ENCODE measurements at regions not wholly inside any gene's neighbourhood (a gene's known extent, or its start where the extent isn't known, plus 50 kb on each side); places are given as distances from the start of the nearest gene placed in this dataset.
"Not testable (repeated sequence)": the region's sequence is repeated elsewhere in the genome, so short reads cannot be mapped to it uniquely, and the experiment has no call there.

DNA sequence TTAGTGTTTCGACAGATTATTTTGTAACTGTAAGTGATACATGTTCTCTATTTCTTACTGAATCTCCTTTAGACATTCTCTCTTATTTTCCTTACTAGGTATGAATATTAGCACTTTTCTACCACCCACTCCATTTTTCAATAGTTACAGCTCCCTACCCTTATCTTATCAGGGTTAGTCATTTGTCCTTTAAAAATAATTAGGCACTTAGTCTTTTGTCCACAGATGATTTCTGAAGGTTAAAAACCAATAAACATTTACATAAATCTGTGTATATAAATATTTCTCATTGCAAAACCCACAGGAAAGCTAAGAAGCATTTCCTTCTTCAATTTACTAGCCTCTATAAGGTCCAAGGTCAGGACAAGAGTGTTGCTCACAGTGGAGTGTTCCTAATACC is 624.1 kb upstream of the MIR17HG start:
- H3K27ac ChIP-seq (ENCODE audit: low read depth in 1 of 2, low read length in 1 of 2), result no peak overlapping the region
- WGBS, result 89% methylated on average over 1 of the region's 1 CpG
- no peaks in the 10 kb centered on the region for H3K9me3 ChIP-seq (ENCODE audit: control insufficient read depth in 2 of 2, insufficient read depth in 1 of 2, low read length in 1 of 2)
- no peaks in the 10 kb centered on the region for H3K27me3 ChIP-seq (ENCODE audit: control insufficient read depth in 2 of 2, insufficient read depth in 1 of 2, low read length in 1 of 2)
- no peaks in the 10 kb centered on the region for H3K4me1 ChIP-seq (ENCODE audit: control insufficient read depth in 2 of 2, insufficient read depth in 2 of 2, low read length in 2 of 2)
- no peaks in the 10 kb centered on the region for H3K36me3 ChIP-seq (ENCODE audit: control insufficient read depth in 2 of 2, insufficient read depth in 2 of 2, low read length in 1 of 2)
- DNase-seq (ENCODE audit: low read depth in 6 of 9, low spot score in 9 of 9), result no peak
- no peak overlapping the region for H3K4me3 ChIP-seq (ENCODE audit: low read length in 2 of 2)

DNA sequence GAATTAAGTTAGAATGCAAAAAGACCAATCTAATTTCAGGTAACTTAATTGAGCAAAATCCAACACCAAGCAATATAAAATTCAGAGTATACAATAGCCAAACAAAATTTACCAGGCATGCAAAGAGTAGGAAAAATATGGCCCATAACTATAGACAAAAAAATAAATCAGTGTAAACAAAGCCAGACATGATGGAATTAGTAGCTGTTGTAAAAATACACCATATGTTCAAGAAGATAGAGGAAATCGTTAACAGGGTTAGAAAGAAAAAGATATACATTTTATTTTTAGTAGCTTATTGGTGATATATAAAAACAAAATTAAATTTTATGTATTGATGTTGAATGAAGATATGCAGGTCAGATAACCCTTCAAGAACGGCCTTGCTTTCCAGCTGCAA is 621.1 kb upstream of the MIR17HG start:
- Histone ChIP-seq H3K4me3 (ENCODE audit: low read length in 2 of 2) (no peak overlapping the region), H3K4me1 (ENCODE audit: control insufficient read depth in 2 of 2, insufficient read depth in 2 of 2, low read length in 2 of 2) (no peaks in the 10 kb centered on the region), H3K9me3 (ENCODE audit: control insufficient read depth in 2 of 2, insufficient read depth in 1 of 2, low read length in 1 of 2) (no peaks in the 10 kb centered on the region), H3K27ac (ENCODE audit: low read depth in 1 of 2, low read length in 1 of 2) (no peak overlapping the region), H3K27me3 (ENCODE audit: control insufficient read depth in 2 of 2, insufficient read depth in 1 of 2, low read length in 1 of 2) (no peaks in the 10 kb centered on the region), H3K36me3 (ENCODE audit: control insufficient read depth in 2 of 2, insufficient read depth in 2 of 2, low read length in 1 of 2) (no peaks in the 10 kb centered on the region)
- WGBS, result 95% methylated on average over 2 of the region's 2 CpGs
- no peak for DNase-seq (ENCODE audit: low read depth in 6 of 9, low spot score in 9 of 9)

DNA sequence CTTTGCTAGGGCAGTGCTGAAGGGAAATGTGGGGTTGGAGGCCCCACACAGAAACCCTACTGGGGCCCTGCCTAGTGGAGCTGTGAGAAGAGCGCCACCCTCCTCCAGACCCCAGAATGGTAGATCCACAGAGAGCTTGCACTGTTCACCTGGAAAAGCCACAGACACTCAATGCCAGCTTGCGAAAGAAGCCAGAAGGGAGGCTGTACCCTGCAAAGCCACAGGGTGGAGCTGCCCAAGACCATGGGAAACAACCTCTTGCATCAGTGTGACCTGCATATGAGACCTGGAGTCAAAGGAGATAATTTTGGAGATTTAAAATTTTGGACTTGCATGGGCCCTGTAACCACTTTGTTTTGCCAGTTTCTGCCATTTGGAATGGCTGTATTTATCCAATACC is 615.4 kb upstream of the MIR17HG start:
- peaks cover 0 to 8% of the 10 kb centered on the region in 2 donors for H3K9me3 ChIP-seq (ENCODE audit: control insufficient read depth in 2 of 2, insufficient read depth in 1 of 2, low read length in 1 of 2)
- no peak for DNase-seq (ENCODE audit: low read depth in 6 of 9, low spot score in 9 of 9)
- H3K27ac ChIP-seq (ENCODE audit: low read depth in 1 of 2, low read length in 1 of 2), result no peak overlapping the region
- H3K4me1 ChIP-seq (ENCODE audit: control insufficient read depth in 2 of 2, insufficient read depth in 2 of 2, low read length in 2 of 2), result no peaks in the 10 kb centered on the region
- WGBS, result 97% methylated on average over 2 of the region's 2 CpGs
- no peak overlapping the region for H3K4me3 ChIP-seq (ENCODE audit: low read length in 2 of 2)
- H3K27me3 ChIP-seq (ENCODE audit: control insufficient read depth in 2 of 2, insufficient read depth in 1 of 2, low read length in 1 of 2), result no peaks in the 10 kb centered on the region
- H3K36me3 ChIP-seq (ENCODE audit: control insufficient read depth in 2 of 2, insufficient read depth in 2 of 2, low read length in 1 of 2), result no peaks in the 10 kb centered on the region

DNA sequence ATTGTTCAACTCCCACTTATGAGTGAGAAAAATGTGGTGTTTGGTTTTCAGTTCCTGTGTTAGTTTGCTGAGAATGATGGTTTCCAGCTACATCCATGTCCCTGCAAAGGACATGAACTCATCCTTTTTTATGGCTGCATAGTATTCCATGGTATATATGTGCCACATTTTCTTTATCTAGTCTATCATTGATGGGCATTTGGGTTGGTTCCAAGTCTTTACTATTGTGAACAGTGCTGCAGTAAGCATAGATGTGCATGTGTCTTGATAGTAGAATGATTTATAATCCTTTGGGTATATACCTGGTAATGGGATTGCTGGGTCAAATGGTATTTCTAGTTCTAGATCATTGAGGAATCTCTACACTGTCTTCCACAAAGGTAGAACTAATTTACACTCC is 613.0 kb upstream of the MIR17HG start:
- H3K4me1 ChIP-seq (ENCODE audit: control insufficient read depth in 2 of 2, insufficient read depth in 2 of 2, low read length in 2 of 2); H3K4me3 ChIP-seq (ENCODE audit: low read length in 2 of 2); DNase-seq (ENCODE audit: low read depth in 6 of 9, low spot score in 9 of 9); H3K9me3 ChIP-seq (ENCODE audit: control insufficient read depth in 2 of 2, insufficient read depth in 1 of 2, low read length in 1 of 2); H3K27me3 ChIP-seq (ENCODE audit: control insufficient read depth in 2 of 2, insufficient read depth in 1 of 2, low read length in 1 of 2); H3K27ac ChIP-seq (ENCODE audit: low read depth in 1 of 2, low read length in 1 of 2); H3K36me3 ChIP-seq (ENCODE audit: control insufficient read depth in 2 of 2, insufficient read depth in 2 of 2, low read length in 1 of 2): not testable (repeated sequence)

DNA sequence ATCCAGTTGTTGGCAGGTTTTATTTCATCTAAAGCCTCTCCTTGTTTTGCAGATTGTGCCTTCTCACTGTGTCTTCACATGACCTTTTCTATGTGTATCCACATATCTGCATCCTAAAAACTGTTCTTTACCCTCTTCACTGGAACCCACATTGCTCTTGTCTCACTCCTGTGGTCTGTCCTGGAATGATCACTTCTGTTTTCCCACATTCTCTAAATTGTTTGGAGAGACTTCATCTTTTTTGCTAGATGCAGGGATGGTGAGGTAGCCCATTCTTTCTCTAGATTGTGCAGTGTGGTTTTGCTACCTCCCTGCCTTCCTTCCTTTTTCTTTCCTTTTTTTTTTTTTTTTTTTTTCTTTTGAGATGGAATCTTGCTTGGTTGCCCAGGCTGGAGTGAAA is 608.6 kb upstream of the MIR17HG start:
- H3K4me1 ChIP-seq (ENCODE audit: control insufficient read depth in 2 of 2, insufficient read depth in 2 of 2, low read length in 2 of 2), result no peaks in the 10 kb centered on the region
- H3K27ac ChIP-seq (ENCODE audit: low read depth in 1 of 2, low read length in 1 of 2), result no peak overlapping the region
- H3K9me3 ChIP-seq (ENCODE audit: control insufficient read depth in 2 of 2, insufficient read depth in 1 of 2, low read length in 1 of 2), result no peaks in the 10 kb centered on the region
- no peaks in the 10 kb centered on the region for H3K27me3 ChIP-seq (ENCODE audit: control insufficient read depth in 2 of 2, insufficient read depth in 1 of 2, low read length in 1 of 2)
- DNase-seq (ENCODE audit: low read depth in 6 of 9, low spot score in 9 of 9), result no peak
- H3K4me3 ChIP-seq (ENCODE audit: low read length in 2 of 2), result no peak overlapping the region
- H3K36me3 ChIP-seq (ENCODE audit: control insufficient read depth in 2 of 2, insufficient read depth in 2 of 2, low read length in 1 of 2), result no peaks in the 10 kb centered on the region

DNA sequence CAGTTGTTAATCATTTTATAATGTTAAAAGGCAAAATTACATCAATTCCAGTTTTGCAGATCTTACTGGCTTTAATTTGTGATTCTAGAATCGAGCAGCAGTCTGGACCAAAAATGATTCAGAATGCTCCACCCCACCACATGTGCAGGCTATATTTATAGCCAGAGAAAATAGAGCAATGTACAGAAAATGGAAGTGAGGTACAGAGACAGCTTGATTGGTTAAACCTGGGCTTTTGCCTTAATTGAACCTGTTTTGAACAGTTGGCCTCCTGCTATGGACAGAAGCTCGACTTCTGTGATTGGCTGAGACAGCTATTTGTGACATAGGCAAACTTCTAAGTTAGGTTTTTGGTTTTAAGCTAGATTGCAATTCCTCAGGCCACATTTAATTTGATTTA is 607.4 kb upstream of the MIR17HG start:
- H3K4me1 ChIP-seq (ENCODE audit: control insufficient read depth in 2 of 2, insufficient read depth in 2 of 2, low read length in 2 of 2), result no peaks in the 10 kb centered on the region
- WGBS, result 81% methylated on average over 2 of the region's 2 CpGs
- H3K27ac ChIP-seq (ENCODE audit: low read depth in 1 of 2, low read length in 1 of 2), result no peak overlapping the region
- H3K4me3 ChIP-seq (ENCODE audit: low read length in 2 of 2), result no peak overlapping the region
- H3K9me3 ChIP-seq (ENCODE audit: control insufficient read depth in 2 of 2, insufficient read depth in 1 of 2, low read length in 1 of 2), result no peaks in the 10 kb centered on the region
- no peaks in the 10 kb centered on the region for H3K36me3 ChIP-seq (ENCODE audit: control insufficient read depth in 2 of 2, insufficient read depth in 2 of 2, low read length in 1 of 2)
- no peaks in the 10 kb centered on the region for H3K27me3 ChIP-seq (ENCODE audit: control insufficient read depth in 2 of 2, insufficient read depth in 1 of 2, low read length in 1 of 2)
- DNase-seq (ENCODE audit: low read depth in 6 of 9, low spot score in 9 of 9), result no peak

DNA sequence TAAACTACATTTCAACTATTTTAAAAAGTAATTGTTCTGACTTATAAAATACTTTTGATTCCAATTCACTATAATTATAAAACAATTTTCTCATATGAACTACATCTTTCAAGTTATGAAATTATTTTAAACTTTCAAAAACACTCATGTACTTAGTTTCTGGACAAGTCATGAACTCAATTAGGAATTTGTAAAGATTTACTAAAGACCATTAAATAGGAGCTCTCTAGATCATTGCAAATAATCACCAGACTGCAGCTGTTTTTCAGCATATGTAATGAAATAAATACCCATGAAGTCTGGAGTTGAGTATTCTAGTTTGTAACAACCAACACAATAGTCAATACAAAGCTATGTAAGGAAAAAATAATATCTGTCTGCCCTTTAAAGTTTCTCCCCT is 605.1 kb upstream of the MIR17HG start:
- no peaks in the 10 kb centered on the region for H3K4me1 ChIP-seq (ENCODE audit: control insufficient read depth in 2 of 2, insufficient read depth in 2 of 2, low read length in 2 of 2)
- no peaks in the 10 kb centered on the region for H3K27me3 ChIP-seq (ENCODE audit: control insufficient read depth in 2 of 2, insufficient read depth in 1 of 2, low read length in 1 of 2)
- H3K4me3 ChIP-seq (ENCODE audit: low read length in 2 of 2), result no peak overlapping the region
- H3K9me3 ChIP-seq (ENCODE audit: control insufficient read depth in 2 of 2, insufficient read depth in 1 of 2, low read length in 1 of 2), result no peaks in the 10 kb centered on the region
- DNase-seq (ENCODE audit: low read depth in 6 of 9, low spot score in 9 of 9), result no peak
- H3K27ac ChIP-seq (ENCODE audit: low read depth in 1 of 2, low read length in 1 of 2), result no peak overlapping the region
- H3K36me3 ChIP-seq (ENCODE audit: control insufficient read depth in 2 of 2, insufficient read depth in 2 of 2, low read length in 1 of 2), result no peaks in the 10 kb centered on the region

DNA sequence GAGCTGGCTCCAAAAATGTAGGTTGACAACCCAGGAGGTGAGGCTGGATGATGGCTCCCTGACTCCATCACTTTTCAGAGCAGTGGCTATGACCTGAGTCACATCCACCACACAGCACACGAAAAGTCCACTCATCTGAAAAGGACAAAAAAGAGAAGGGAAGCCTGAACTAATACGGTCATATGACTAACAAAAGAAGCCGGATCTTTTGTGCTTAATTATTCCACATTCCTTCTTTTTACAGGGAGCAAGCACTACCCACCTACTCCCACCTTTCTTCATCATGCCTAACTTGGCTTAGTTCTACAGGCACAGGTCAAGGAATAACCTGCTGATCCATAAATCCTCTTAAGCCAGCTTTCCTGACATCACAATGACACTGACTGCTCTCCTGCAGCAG is 601.3 kb upstream of the MIR17HG start:
- Histone ChIP-seq H3K36me3 (ENCODE audit: control insufficient read depth in 2 of 2, insufficient read depth in 2 of 2, low read length in 1 of 2) (no peaks in the 10 kb centered on the region), H3K27me3 (ENCODE audit: control insufficient read depth in 2 of 2, insufficient read depth in 1 of 2, low read length in 1 of 2) (no peaks in the 10 kb centered on the region), H3K27ac (ENCODE audit: low read depth in 1 of 2, low read length in 1 of 2) (no peak overlapping the region), H3K4me1 (ENCODE audit: control insufficient read depth in 2 of 2, insufficient read depth in 2 of 2, low read length in 2 of 2) (no peaks in the 10 kb centered on the region), H3K9me3 (ENCODE audit: control insufficient read depth in 2 of 2, insufficient read depth in 1 of 2, low read length in 1 of 2) (peaks cover 0 to 3% of the 10 kb centered on the region in 2 donors), H3K4me3 (ENCODE audit: low read length in 2 of 2) (no peak overlapping the region)
- DNase-seq (ENCODE audit: low read depth in 6 of 9, low spot score in 9 of 9), result no peak
- 92% methylated on average over 3 of the region's 3 CpGs for WGBS

DNA sequence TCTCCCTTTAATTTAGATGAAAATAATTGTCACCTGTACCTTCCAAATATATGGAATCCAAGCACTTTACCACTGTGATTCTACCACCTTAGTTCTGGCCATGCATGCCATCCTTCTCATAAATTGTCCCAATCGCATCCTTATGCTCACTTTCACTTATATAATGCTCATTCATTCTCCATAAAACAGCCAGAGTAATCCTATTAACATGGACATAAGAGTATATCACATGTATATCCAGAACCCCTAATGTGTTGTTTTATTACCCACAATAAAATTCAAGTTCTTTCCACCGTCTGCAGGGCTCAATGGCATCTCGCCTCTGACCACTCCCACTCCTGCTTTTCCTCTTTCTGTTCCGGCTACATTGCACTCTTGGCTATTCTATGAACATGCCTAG is 597.5 kb upstream of the MIR17HG start:
- H3K4me1 ChIP-seq (ENCODE audit: control insufficient read depth in 2 of 2, insufficient read depth in 2 of 2, low read length in 2 of 2), result no peaks in the 10 kb centered on the region
- H3K4me3 ChIP-seq (ENCODE audit: low read length in 2 of 2), result no peak overlapping the region
- H3K36me3 ChIP-seq (ENCODE audit: control insufficient read depth in 2 of 2, insufficient read depth in 2 of 2, low read length in 1 of 2), result no peaks in the 10 kb centered on the region
- no peak overlapping the region for H3K27ac ChIP-seq (ENCODE audit: low read depth in 1 of 2, low read length in 1 of 2)
- H3K9me3 ChIP-seq (ENCODE audit: control insufficient read depth in 2 of 2, insufficient read depth in 1 of 2, low read length in 1 of 2), result peaks cover 0 to 3% of the 10 kb centered on the region in 2 donors
- 95% methylated on average over 4 of the region's 4 CpGs for WGBS
- H3K27me3 ChIP-seq (ENCODE audit: control insufficient read depth in 2 of 2, insufficient read depth in 1 of 2, low read length in 1 of 2), result no peaks in the 10 kb centered on the region
- no peak for DNase-seq (ENCODE audit: low read depth in 6 of 9, low spot score in 9 of 9)

DNA sequence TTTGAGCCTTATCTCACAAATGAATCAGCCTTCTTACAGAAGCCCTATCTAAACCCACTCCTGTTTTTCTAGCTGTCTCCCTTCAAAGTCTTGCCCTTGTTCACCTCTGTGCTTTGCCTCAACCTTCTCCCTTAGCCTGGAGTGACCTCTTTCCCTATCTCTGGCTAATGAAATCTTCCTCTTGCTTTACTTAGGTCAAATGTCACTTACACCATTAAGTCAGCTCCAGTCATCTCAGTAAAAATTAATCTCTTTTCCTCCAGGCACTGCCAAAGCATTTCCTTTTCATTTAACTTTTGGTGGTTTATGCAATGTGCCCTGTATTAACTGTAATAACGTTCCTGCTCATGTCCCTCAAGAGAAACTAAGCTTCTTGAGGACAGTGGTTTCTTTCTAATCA is 596.5 kb upstream of the MIR17HG start:
- peaks cover 0 to 3% of the 10 kb centered on the region in 2 donors for H3K9me3 ChIP-seq (ENCODE audit: control insufficient read depth in 2 of 2, insufficient read depth in 1 of 2, low read length in 1 of 2)
- H3K27me3 ChIP-seq (ENCODE audit: control insufficient read depth in 2 of 2, insufficient read depth in 1 of 2, low read length in 1 of 2), result no peaks in the 10 kb centered on the region
- H3K36me3 ChIP-seq (ENCODE audit: control insufficient read depth in 2 of 2, insufficient read depth in 2 of 2, low read length in 1 of 2), result no peaks in the 10 kb centered on the region
- WGBS, result 18% methylated on average over 1 of the region's 1 CpG
- DNase-seq (ENCODE audit: low read depth in 6 of 9, low spot score in 9 of 9), result no peak
- H3K4me1 ChIP-seq (ENCODE audit: control insufficient read depth in 2 of 2, insufficient read depth in 2 of 2, low read length in 2 of 2), result no peaks in the 10 kb centered on the region
- no peak overlapping the region for H3K4me3 ChIP-seq (ENCODE audit: low read length in 2 of 2)
- H3K27ac ChIP-seq (ENCODE audit: low read depth in 1 of 2, low read length in 1 of 2), result no peak overlapping the region

Data from thymus (tissue), 11 donors.